AG04450 (cell line): ENCODE measurements at regions not wholly inside any gene's neighbourhood (a gene's known extent, or its start where the extent isn't known, plus 50 kb on each side); places are given as distances from the start of the nearest gene placed in this dataset.

Source experiments
- CTCF ChIA-PET: fragments of 300-600, 350-600 bp; formaldehyde crosslinking; extraction: SDS; loops from one replicate; lab custom pipeline; 2022; ENCODE audit warnings: antibody characterized with exemption, inconsistent platforms; lab: Charles Lee
- POLR2A ChIA-PET: fragments of 350-600 bp; formaldehyde crosslinking; extraction: SDS; loops from one replicate; lab custom pipeline; 2021; ENCODE audit warnings: antibody characterized with exemption, inconsistent platforms; lab: Yijun Ruan, JAX
- DNase-seq: peaks from one replicate; pipeline ENCODE4 v3.0.0-alpha.2; 2011; ENCODE audit warnings: low read depth, low spot score
- H3K27ac ChIP-seq: one replicate; pipeline ENCODE4 v1.5.1; 2012; ENCODE audit warnings: low read depth, low read length, control low read depth
- H3K27me3 ChIP-seq: one replicate; pipeline ENCODE4 v1.6.0; 2012; ENCODE audit warnings: low read length; ENCODE audit not compliant: control insufficient read depth, insufficient read depth
- H3K4me3 ChIP-seq: 2 replicates; pipeline ENCODE4 v1.5.1; 2011; ENCODE audit warnings: mild to moderate bottlenecking, low read depth, low read length, control low read depth
- H3K9me3 ChIP-seq: 2 replicates; pipeline ENCODE4 v1.5.1; 2012; ENCODE audit warnings: low read length; ENCODE audit not compliant: control insufficient read depth, insufficient read depth
- CTCF ChIP-seq: IDR thresholded peaks from 2 replicates; pipeline ENCODE4 v1.5.1; 2011; ENCODE audit warnings: low read depth, low read length, control low read depth, inconsistent platforms

- ChIA-PET CTCF (no interaction called here), POLR2A (no interaction called here)
- DNase-seq, result no peak
- Histone ChIP-seq H3K27ac (no peak overlapping the region), H3K27me3 (no peaks in the 10 kb centered on the region), H3K4me3 (no peak overlapping the region), H3K9me3 (no peaks in the 10 kb centered on the region; the same call in 1 of the 2 replicates)
- TF ChIP-seq CTCF, result no peak
These were observed 295.6 kb upstream of the F9 start for GRCh38 chrX:139234898-139235297.

- POLR2A ChIA-PET, result no interaction called here
- no peak overlapping the region for H3K27ac ChIP-seq
- no peaks in the 10 kb centered on the region for H3K9me3 ChIP-seq
- no peak for TF ChIP-seq CTCF
- CTCF ChIA-PET, result no interaction called here
- no peaks in the 10 kb centered on the region for H3K27me3 ChIP-seq
- no peak overlapping the region for H3K4me3 ChIP-seq
- no peak for DNase-seq
These were observed 305.4 kb upstream of the F9 start for GRCh38 chrX:139224953-139225665.

- POLR2A ChIA-PET, result no interaction called here
- Histone ChIP-seq H3K27me3 (no peaks in the 10 kb centered on the region), H3K9me3 (no peaks in the 10 kb centered on the region), H3K4me3 (no peak overlapping the region), H3K27ac (no peak overlapping the region)
- no peak for DNase-seq
- no peak for TF ChIP-seq CTCF
- CTCF ChIA-PET, result no interaction called here
These were observed 307.9 kb upstream of the F9 start for GRCh38 chrX:139222511-139223200.

- CTCF ChIA-PET, result no interaction called here
- no peak overlapping the region for H3K27ac ChIP-seq
These were observed 317.3 kb upstream of the F9 start for GRCh38 chrX:139213241-139213709.

More at GRCh38 chrX:139213241-139213709, 317.3 kb upstream of the F9 start:
- TF ChIP-seq CTCF, result no peak
- no peak overlapping the region for H3K4me3 ChIP-seq
- POLR2A ChIA-PET, result no interaction called here
- DNase-seq, result no peak
- H3K9me3 ChIP-seq, result no peaks in the 10 kb centered on the region
- H3K27me3 ChIP-seq, result no peaks in the 10 kb centered on the region
